Loucy (cell line): ENCODE measurements at regions not wholly inside any gene's neighbourhood (a gene's known extent, or its start where the extent isn't known, plus 50 kb on each side); places are given as distances from the start of the nearest gene placed in this dataset.

ENCODE experiments used
- EZH2phosphoT487 ChIP-seq: fragments of 200-600 bp; IDR thresholded peaks from 2 replicates; pipeline ENCODE4 v1.6.1; 2018; ENCODE audit warnings: antibody characterized with exemption, mild to moderate bottlenecking, moderate library complexity, borderline replicate concordance
- TF ChIP-seq, protein P1 (sequence below): fragments of 200-600 bp; sonication (generic); conservative IDR thresholded peaks from 2 replicates; pipeline ENCODE4 v1.5.1; 2014; ENCODE audit warnings: mild to moderate bottlenecking, antibody characterized with exemption, low read length

DNA sequence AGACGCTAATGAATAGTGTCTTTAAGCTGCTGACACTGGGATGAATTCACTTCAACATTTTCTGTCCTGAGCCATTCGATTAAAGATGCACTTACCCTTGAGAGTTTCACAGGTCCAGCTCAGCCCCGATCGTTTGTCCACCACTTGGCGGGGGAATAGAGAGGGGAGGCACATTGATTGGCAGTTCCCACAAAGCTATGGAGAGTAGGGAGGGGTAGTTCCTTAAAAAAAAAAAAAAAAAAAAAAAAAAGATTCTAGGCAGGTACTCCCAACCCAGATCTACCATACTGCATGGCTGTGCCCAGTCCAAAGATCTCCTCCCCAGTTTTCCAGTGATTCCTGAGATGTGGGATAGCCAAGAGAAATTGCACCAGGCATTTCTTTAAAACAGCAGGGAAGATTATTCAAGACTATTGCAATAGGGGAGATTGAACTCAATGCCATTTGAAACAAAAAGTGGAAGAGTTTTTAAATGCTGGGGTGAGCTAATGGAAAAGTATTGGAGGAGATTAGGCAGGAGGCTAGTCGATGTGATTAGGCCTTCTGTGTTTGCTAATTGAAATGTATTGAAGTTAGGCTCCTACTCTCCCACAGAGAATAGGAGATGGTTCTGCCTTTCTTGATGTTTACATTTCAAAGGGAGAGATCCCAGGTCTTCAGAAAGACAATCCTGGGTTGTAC is 2217.4 kb upstream of the WWC1 start:
- TF ChIP-seq, protein P1, sequence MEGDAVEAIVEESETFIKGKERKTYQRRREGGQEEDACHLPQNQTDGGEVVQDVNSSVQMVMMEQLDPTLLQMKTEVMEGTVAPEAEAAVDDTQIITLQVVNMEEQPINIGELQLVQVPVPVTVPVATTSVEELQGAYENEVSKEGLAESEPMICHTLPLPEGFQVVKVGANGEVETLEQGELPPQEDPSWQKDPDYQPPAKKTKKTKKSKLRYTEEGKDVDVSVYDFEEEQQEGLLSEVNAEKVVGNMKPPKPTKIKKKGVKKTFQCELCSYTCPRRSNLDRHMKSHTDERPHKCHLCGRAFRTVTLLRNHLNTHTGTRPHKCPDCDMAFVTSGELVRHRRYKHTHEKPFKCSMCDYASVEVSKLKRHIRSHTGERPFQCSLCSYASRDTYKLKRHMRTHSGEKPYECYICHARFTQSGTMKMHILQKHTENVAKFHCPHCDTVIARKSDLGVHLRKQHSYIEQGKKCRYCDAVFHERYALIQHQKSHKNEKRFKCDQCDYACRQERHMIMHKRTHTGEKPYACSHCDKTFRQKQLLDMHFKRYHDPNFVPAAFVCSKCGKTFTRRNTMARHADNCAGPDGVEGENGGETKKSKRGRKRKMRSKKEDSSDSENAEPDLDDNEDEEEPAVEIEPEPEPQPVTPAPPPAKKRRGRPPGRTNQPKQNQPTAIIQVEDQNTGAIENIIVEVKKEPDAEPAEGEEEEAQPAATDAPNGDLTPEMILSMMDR: no peak
- no peak for TF ChIP-seq EZH2phosphoT487
